Left renal pelvis (tissue), 4 donors: ENCODE measurements at regions not wholly inside any gene's neighbourhood (a gene's known extent, or its start where the extent isn't known, plus 50 kb on each side); places are given as distances from the start of the nearest gene placed in this dataset.
"Not testable (repeated sequence)": the region's sequence is repeated elsewhere in the genome, so short reads cannot be mapped to it uniquely, and the experiment has no call there.

Experiments
- DNase-seq, 4 donors: peaks; one replicate each; pipeline ENCODE4 v3.0.0-alpha.2; 2013; ENCODE audit warnings: low read depth in 4 of 4, low spot score in 3 of 4

DNA sequence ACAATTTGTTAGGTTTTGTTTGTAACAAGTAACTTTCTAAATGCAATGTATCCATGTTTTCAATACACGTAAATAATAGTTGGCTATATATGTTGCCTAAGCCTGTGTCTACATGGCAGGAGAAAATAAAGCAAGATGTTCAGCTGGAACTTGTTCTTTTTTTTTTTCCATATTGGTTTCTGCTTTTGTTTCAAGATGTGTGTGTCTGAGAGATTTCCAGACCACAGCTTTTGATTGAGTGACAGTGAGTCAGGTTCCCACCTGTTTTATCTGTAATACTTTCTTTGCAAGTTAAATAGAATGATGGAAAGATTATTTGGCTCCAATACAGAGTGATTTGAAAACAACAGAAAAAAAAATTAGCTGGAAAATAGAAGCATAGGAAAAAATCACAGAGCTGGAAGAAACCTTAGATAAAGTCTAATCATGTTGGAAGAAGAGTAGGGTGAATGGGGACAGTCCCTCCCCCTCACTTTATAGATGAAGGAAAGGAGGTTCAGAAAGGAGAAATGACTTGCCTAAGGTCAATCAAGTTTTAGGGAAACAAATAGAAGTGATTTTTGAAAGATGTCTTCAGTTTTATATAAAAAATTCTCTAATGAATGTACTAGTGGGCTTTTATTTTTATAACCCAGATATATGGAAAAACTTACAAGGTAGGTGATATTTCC lies 150.9 kb upstream of the STMND1 start:
- no peak for DNase-seq

DNA sequence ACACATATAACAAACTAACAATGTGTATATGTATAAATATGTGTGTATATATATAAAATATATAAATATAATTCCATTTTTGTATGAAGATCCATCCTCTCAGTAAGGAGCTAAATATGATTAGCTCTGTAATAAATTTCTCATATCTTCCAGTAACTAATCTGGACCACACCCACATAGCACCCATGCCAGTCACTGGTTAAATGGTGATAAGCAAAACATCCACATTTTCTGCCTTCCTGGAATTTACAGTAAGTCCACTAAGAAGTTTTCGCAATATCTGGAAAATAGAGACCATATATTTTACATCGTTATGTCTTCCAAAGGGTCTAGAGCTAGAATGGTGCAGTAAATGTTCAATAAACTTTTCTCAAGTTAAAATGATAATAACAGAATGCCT lies 151.5 kb upstream of the STMND1 start:
- DNase-seq, result no peak

DNA sequence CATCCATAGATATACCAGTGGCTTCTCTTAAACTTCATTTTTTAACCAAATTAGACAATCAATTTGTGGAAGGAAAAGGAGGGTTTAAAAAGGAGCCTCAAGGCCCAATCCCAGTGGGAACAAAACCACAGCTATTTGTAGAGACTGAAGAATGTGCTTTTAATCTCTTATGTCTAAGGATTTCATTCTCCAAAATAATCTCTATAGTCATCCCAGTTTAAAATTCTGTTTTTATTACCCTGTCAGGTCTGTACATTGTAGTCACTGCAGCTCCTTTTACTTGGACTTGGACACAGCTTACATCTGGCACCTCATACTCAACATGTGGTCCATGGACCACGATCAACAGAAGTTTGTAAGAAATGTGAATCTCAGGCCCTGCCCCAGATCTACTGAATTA lies 152.1 kb upstream of the STMND1 start:
- DNase-seq, result no peak

DNA sequence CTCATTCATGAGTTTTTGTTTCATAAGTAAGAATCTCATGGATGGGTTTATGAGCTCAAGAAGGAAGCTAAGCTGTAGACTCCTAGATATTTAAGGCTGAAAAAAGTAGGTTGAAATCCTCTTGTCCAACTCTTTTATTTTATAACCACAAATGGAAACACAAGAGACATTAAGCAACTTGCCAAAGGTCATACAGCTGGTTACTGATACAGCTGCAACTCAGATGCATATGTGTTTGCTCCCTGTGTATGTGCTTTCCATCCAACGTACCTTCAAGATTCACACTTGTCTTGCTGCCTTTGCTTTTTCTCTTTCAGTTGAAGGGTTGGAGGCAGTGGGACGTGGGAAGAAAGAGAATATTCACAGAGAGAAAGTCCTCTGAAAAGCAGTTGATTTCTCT lies 153.5 kb upstream of the STMND1 start:
- no peak for DNase-seq

DNA sequence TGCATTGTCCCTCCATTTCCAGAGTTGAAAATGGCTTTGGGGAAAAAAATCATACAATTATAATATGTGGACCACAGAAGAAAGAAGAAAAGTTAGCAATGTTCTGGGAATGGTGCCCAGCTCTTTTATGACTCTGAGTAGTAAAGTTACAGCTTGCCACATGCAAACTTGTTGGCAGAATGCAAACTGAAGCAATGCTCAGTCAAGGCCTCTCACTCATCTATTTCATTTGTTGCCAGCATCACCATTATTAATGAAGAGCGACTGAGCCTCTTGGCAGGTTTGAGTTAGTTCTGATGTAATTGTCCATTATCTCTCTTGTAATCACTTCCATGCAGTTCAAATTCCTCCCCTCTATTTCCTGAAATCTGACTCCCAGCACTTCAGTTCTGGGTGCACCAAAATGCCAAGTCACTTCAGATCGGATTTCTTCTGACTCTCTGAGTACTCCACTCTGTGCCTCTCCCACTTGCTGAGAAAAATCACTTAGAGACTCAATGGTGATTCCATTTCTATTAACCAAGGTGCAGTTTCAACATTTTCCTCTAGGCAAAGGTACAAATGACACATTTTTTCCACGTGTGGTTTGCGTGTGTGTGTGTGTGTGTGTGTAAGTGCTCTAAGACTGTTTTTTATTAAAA lies 154.4 kb upstream of the STMND1 start:
- peak in 2 of 4 donors; percentile 41 to 46 for DNase-seq

DNA sequence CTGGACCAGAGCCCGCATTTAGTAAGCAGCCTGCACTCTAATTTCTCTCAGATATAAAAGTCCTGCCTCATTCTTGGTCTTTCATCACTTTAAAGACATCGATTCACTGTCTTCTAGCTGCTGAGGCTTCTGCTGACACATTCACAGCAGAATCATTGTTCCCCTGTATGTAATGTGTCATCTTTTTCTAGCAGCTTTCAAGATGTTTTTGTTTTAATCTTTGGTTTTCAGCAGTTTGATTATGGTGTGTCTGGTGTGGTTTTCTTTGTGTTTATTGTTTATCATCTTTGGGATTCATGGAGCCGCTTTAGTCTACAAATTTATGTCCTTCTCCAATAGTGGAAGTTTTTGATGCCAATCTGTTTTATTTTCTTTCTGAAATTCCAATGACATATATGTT lies 157.3 kb upstream of the STMND1 start:
- DNase-seq, result no peak

DNA sequence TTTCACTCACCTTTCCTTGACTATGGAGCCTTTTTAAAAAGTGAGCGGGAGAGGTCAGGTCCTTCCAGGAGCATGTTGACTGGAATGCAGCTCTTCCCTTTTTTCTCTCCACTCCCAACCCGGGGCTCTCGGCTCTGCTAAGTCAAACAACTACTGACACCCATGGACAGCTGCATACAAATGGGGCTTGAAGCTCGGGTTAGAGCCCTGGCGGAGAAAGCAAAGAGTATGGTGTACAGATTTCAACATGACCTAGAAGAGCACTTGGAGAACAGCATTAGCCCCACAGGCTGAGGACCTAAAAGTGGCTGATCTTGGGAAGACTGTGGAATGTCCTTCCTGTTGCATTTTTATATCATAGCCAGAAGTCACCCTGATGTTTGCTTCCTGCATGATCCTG lies 162.0 kb upstream of the STMND1 start:
- DNase-seq, result no peak

DNA sequence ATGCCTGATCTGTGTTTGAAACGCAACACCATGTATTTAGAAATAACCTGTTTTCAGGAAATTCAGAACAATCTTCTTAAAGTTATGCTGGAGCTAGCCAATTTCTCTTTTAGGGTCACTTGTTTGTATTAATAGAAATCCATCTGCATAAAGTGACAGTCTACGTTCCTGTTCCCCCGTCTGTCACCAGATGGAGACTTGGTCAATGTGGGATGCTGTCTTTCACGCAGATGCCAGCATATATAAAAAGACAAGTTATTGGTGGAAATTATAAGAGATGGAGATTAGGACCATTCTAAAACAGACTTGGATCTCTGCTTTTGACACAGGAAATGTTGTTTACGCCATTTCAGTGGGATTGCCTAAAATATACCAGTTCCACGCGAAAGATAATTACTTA lies 162.5 kb upstream of the STMND1 start:
- no peak for DNase-seq

DNA sequence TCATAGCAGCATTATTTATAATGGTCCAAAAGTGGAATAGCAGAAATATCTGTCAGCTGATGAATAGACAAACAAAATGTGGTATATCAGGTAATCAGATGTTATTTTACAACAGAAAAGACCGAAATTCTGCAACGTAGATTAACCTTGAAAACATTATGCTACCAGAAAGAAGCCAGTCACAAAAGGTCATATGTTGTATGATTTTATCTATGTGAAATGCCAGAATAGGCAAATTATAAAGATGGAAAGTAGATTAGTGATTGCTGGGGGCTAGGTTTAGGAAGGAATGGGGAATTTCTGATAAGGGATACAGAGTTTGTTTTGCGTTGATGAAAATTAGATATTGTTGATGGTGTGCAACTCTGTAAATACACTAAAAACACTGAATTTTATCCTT lies 165.0 kb upstream of the STMND1 start:
- no peak for DNase-seq

DNA sequence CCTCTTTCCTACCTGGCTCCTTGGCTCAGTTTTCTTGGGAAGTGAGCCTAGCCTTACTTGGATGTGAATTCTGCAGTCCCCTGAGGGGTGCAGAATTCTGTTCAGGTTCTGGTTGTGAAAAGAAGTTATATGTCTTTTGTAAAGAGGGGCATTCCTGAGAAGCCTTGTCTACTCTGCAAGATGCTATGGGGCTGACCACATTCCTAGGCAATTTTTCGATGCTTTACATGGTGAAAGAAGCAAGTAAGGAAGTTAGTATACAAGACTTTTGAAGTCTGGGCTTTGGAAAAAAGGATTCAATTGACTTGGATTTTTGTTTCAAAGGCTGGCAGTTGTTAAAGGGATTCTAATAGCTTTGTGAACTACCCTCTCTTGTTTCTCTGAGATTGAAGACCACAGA lies 167.9 kb upstream of the STMND1 start:
- no peak for DNase-seq

DNA sequence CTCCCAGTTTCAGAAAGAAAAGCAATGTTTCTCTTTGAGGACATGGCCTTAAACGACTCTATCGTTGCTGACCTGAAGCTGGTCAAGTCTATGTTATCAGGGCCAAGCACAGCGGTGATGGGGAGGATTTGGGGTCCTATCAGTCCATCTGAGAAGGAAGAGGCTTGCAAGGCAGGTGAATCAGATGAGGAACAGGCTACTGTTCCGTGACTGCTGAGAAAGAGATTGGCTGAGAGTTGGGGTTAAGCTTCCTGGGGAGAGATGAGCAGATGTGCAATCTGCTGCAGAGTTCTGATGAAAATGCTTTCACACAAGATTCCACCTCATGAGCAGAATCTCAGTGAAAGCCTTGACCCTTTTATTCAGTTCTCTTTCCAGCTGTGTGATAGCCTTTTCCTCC lies 168.3 kb upstream of the STMND1 start:
- no peak for DNase-seq

DNA sequence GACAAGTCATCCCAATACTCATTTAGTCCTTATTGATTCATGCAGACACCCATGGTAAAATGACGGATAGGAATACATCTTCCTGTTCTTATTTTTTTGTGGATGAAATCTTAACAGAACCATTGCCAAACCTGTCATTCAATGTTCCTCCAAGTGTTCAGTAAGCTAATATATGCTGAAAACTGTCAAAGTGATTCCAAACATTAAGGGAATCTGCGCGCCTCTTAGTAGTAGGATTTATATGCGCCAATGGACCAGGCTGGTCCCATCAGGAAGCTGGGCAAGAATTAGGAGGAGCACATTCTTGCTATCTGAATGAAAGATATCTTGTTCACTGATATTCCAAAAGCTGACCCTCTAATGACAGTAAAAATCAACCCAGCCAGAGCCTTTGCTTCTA lies 168.9 kb upstream of the STMND1 start:
- no peak for DNase-seq

DNA sequence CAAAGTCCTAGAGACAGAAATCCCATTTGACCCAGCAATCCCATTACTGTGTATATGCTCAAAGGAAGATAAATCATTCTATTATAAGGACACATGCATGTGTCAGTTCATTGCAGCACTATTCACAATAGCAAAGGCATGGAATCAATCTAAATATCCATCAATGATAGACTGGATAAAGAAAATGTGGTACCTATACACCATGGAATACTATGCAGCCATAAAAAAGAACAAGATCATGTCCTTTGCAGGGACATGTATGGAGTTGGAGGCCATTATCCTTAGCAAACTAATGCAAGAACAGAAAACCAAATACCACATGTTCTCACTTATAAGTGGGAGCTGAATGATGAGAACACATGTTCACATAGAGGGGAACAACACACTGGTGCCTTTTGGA lies 169.8 kb upstream of the ATXN1 start:
- not testable (repeated sequence) for DNase-seq

DNA sequence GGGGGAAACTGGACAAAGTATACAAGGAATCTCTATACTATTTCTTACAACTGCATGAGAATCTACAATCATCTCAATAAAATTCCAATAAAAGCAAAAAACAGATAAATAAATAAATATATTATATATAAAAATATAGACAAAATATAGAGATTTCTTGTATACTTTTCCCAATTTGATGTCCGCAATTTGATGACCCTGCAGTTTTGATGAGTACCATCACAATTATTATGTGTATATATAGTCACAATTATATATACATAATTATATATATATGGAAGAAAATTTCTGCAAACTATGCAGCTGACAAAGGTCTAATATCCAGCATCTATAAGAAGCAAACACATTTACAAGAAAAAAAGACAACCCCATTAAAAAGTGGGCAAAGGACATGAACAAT lies 169.2 kb upstream of the ATXN1 start:
- no peak for DNase-seq

DNA sequence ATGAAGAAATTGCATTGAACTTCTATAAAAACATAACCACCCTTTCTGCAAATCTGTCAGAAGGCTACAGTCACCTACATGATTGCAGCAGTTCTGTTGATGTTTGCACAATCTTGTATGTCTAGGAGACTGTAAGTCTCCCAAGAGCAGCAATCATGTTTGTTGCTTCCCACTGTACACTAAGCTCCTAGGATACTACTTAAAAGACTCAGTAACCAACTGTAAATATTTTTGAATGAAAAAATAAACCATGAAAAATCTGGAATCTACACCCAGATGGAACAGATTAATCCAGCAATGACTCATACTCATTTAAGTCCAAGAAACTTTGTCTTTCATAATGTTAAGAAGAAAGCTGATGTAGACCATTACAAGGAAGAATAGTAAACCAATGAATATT lies 168.5 kb upstream of the ATXN1 start:
- no peak for DNase-seq

DNA sequence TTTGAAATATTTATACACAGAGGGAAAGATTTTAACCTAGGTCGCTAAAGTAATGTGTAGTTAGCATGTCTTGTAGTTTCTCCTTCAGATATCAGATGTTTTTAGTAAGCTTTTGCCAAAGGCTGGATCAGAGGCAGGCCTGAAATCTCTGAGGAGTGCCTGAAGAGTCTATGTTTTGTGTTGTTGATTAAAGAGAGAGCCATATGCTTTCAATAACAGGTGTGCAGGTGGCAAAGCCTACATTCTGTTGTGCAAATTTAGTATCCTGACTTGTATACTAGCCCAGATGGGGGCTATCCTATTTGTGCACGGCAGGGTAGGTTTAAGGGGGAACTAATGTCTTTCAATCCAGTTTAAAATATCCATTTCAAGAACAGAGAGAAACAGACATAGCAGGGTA lies 167.1 kb upstream of the ATXN1 start:
- no peak for DNase-seq

DNA sequence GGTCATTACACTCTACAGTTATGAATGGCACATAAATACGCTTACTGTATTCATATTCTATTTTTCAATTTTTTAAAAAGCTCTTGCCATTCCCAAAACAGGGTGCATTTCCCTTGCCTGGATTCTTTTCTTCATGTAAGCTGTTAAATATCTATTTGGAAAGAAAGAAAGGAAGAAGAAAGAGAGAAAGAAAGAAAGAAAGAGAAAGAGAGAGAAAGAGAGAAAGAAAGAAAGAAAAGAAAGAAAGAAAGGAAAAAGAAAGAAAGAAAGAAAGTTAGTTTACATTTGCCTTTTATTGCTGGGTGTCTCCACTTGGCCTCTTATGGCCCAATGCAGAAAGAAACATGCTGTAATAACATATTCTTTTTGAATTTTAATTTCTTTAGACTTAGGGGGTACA lies 165.9 kb upstream of the ATXN1 start:
- DNase-seq, result no peak

DNA sequence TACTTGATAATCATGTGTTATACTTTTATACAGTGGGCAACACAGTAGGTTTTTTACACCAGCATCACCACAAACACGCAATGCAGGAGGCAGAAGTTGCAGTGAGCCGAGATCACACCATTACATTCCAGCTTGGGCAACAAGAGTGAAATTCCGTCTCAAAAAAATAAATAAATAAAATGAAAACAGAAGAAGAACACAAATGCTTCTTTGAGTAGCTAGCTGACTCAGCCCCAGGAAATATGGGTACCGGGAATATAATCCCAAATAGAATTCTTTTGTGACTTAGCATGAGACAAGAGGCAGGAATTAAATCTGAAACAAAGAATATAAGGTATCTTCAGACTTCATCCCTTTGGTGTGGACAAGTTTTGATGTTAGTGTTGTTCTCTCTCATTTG lies 164.2 kb upstream of the ATXN1 start:
- DNase-seq, result no peak

DNA sequence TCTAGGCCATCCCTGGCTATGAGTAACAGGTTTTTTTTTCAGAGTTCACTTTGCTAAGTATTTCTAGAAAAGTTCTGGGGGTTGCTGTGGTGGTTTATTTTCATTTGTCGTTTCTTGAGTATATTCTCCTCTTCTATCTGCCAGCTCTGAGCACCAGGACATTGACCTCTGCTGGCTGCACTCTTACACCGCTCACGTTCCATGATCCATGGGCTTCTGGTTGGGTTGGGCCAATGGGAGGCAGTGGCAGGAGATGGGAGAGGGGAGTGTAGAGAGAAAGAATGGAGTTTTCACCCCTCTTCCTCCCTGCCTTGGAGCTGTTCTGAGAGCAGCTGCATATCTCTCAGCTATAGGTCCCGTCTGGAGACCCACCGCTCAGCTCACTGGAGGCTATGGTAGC lies 161.0 kb upstream of the ATXN1 start:
- DNase-seq, result no peak

DNA sequence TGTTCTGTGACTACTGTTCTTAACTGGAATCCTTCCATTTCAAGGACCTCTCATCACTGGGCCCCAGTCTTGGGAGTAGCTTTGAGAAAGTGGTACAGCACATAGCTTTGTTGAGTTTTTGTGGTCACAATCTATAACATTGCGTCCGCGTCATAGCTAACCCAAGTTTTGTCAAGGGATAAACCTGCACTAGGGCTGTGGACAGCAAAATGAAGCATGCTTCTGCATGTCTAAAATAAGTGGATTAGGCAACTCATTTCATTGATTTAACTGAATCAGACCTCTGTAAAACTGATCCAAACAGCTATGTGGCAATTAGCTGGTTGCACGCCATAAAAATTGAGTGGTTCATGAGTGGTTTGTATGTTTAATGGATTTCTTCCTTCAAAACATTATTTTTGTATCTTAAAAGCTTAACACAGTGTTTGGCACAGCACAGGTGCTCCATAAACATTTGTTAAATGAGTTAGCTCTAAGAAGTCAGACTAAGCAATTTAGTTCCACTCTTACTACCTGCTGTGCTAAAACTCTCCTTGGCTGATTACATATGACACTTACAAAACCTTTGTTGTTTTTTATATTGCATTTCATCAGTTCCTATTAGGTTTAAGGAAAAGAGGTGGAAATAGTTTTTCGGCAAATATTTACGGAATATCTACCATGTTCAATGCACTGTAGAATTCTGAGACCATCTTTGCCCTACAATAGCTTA lies 160.3 kb upstream of the ATXN1 start:
- DNase-seq, result no peak

DNA sequence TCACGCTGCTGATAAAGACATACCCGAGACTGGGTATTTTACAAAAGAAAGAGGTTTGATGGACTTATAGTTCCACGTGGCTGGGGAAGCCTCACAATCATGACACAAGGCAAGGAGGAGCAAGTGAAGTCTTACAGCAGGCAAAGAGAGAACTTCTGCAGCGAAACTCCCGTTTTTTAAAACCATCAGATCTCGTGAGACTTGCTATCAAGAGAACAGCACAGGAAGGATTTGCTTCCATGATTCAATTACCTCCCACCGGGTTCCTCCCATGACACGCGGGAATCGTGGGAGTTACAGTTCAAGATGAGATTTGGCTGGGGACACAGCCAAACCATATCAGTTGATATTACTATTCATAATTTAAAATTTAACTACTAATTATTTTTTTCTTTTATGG lies 157.3 kb upstream of the ATXN1 start:
- no peak for DNase-seq

DNA sequence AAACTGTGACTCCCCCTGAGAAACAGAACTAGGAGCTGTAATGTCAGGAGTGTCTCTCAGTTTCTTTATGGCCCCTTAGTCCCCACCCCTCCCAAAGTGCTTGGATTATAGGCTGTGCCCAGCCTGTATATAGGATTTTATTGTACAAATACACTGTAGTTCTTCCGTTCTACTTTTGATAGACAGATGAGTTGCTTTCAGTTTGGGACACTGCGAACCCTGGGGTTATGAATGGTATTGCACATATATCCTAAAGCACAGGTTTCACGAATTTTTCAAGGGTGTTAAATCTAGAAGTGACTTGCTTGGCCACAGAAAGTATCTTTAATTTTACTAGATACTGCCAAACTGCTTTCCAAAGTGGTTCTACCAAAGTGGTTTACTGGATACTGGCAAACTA lies 152.9 kb upstream of the ATXN1 start:
- no peak for DNase-seq
